NB4 (cell line): ENCODE measurements at regions not wholly inside any gene's neighbourhood (a gene's known extent, or its start where the extent isn't known, plus 50 kb on each side); places are given as distances from the start of the nearest gene placed in this dataset.
A peak's percentile ranks its signal among the peaks of the same experiment; 100 is the strongest.

Source experiments
- DNase-seq: peaks from one replicate; pipeline ENCODE4 v3.0.0; 2010; ENCODE audit warnings: low read depth
- H3K4me3 ChIP-seq: one replicate; pipeline ENCODE4 v1.5.1; 2011; ENCODE audit warnings: mild to moderate bottlenecking, low read depth, low read length, moderate library complexity
- CTCF ChIP-seq: IDR thresholded peaks from one replicate; pipeline ENCODE4 v1.5.1; 2012; ENCODE audit warnings: low read depth, low read length
- MAX ChIP-seq: IDR thresholded peaks from 2 replicates; pipeline ENCODE4 v1.6.1; 2011; ENCODE audit warnings: low read depth, low read length
- MYC ChIP-seq: IDR thresholded peaks from 2 replicates; pipeline ENCODE4 v1.6.1; 2011; ENCODE audit warnings: low read depth, low read length
- POLR2A ChIP-seq: IDR thresholded peaks from 2 replicates; pipeline ENCODE4 v1.6.1; 2011; ENCODE audit warnings: mild to moderate bottlenecking; ENCODE audit not compliant: insufficient read length; ENCODE audit errors: extremely low read depth

DNA sequence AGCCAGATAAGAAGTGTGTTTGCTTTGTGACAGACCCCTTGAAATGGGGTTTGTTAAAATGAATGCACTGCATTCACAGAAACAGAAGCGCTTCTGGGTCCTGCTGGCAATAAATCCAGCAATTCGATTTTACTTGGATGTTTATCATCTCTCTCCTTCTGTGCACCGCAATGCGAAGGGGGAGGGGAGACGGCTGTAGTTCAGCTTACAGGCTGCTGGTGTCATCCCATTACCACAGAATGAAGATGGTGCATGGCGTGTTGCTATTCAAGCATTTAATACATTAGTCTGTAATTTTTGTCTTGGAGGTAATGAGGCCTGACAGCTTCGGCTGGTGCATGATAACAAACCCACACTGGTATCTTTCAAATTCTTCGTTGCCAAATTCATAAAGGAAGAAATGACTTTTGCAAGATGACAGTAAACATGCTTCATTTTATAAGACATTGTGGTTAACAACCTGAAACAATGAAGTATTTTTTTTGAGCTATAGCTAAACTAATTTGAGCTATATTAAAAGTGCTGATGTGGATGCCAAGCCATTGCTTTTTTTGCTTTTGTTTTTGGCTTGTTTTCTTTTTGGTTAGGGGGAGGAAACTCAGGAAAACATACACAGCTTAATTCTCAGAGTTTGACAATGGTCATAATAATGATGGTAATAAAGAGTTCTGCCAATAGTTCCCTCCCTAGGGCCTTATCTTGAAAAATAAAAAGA lies 418.3 kb downstream of the OTOL1 start:
- TF ChIP-seq POLR2A (no peak), MYC (no peak)
- peak; percentile 4 for DNase-seq
- no peak overlapping the region for H3K4me3 ChIP-seq

DNA sequence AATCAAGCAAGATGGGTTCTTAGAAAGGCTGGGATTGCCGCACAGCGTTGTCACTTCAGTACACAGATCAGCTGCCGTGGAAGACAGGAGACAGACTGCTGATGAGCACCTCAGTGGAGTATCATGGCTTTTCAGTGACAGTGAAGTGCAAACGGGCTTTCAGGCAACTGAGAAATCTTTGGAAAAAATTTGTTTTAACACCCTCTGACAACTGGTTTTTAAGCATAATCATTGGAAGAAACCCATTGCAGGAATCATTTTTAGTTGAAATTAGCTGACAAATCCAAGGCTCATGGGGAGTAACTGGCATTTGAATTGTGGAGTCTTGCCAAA lies 418.8 kb downstream of the OTOL1 start:
- TF ChIP-seq POLR2A (no peak), MAX (no peak), MYC (no peak), CTCF (no peak)
- DNase-seq, result no peak
- no peak overlapping the region for H3K4me3 ChIP-seq

GRCh38 chr3:161920196-161920595 lies 423.6 kb downstream of the OTOL1 start:
- H3K4me3 ChIP-seq, result no peak overlapping the region
- no peak for DNase-seq
- TF ChIP-seq CTCF (no peak), MYC (no peak), MAX (no peak), POLR2A (no peak)

DNA sequence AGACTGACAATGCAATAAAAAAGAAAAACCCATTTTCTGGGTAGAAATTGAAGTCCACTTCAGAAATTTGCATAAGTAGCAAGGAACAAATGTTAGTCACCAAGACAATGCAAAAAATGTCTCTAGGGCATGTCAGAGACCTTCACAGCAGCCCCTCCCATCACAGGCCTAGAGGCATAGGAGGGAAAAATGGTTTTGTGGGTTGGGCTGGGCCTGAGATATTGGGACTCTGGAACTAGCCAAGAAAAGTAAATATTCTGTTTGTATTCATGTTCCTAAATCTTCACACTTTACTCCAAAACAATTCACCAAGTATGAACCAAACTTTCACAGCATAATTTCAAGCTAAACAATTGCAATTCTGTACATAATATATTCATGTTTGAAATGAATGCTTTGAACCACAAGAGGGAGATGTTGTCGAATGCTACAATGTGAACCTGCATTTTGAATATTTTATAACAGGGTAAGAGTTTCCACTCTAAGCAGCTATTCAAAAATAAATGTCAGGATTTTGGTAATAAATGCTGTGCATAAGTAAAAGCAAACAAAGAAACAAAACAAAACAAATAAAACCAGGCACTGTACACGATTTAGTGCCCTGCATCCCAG lies 429.2 kb downstream of the OTOL1 start:
- no peak for TF ChIP-seq MAX
- no peak for TF ChIP-seq CTCF
- TF ChIP-seq MYC, result no peak
- no peak for TF ChIP-seq POLR2A
- no peak overlapping the region for H3K4me3 ChIP-seq
- no peak for DNase-seq

DNA sequence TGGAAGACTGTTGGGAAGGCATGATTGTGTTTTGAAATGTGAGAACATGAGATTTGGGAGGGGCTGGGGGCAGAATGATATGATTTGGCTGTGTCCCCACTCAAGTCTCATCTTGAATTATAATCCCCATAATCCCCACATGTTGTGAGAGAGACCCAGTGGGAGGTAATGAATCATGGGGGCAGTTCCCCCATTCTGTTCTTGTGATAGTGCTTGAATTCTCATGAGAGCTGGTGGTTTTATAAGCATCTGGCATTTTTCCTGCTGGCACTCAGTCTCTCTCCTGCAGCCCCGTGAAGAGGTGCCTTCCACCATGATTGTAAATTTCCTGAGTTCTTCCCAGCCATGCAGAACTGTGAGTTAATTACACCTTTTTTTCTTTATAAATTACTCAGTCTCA lies 430.5 kb downstream of the OTOL1 start:
- no peak for DNase-seq
- no peak overlapping the region for H3K4me3 ChIP-seq
- no peak for TF ChIP-seq CTCF
- TF ChIP-seq POLR2A, result no peak
- no peak for TF ChIP-seq MYC
- no peak for TF ChIP-seq MAX

- TF ChIP-seq POLR2A, result no peak
- TF ChIP-seq CTCF, result no peak
- no peak for TF ChIP-seq MYC
- H3K4me3 ChIP-seq, result no peak overlapping the region
- peak; percentile 52 for DNase-seq
Measured at GRCh38 chr3:161939918-161940620, 443.5 kb downstream of the OTOL1 start.
